HG03175 (cell line): ENCODE measurements at regions not wholly inside any gene's neighbourhood (a gene's known extent, or its start where the extent isn't known, plus 50 kb on each side); places are given as distances from the start of the nearest gene placed in this dataset.
"Not testable (repeated sequence)": the region's sequence is repeated elsewhere in the genome, so short reads cannot be mapped to it uniquely, and the experiment has no call there.

Experiments
- ATAC-seq: cut with Tn5 transposase; IDR thresholded peaks from one replicate; pipeline ENCODE4 v1.9.1; 2021; ENCODE audit warnings: mild to moderate bottlenecking, moderate library complexity; ENCODE audit not compliant: unreplicated experiment

DNA sequence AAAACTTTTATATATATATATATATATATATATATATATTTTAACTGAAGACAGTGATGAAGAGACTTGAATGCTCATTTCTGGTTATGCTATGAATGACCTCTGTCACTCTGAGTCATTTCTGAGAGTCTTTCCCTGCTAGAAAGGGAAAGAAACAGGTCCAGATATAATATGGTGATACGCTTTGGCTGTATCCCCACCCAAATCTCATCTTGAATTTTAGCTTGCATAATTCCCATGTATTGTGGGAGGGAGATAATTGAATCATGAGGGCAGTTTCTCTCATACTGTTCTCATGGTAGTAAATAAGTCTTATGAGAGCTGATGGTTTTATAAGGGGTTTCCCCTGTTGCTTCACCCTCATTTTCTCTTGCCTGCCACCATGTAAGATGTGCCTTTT, 254.1 kb upstream of the IGFBP7 start:
- no peak for ATAC-seq

DNA sequence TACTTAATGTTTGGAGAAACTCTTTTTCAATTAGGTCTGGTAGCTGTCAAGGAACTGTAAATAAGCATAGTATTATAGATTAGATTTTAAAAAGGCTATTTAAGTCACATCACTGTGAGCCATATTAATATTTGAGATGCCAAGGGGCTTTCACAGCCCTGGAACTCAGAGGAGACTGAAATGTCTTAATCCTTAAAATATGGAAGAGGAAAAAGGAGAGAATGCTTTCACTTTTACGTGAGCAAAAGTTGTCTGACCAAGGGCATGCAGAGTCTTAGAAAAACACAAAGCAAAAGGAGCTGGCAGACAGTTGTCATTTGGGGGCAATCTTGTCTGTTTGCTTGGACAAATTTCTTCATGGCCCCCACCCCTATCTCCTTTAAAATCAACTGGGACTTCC, 253.2 kb upstream of the IGFBP7 start:
- no peak for ATAC-seq

DNA sequence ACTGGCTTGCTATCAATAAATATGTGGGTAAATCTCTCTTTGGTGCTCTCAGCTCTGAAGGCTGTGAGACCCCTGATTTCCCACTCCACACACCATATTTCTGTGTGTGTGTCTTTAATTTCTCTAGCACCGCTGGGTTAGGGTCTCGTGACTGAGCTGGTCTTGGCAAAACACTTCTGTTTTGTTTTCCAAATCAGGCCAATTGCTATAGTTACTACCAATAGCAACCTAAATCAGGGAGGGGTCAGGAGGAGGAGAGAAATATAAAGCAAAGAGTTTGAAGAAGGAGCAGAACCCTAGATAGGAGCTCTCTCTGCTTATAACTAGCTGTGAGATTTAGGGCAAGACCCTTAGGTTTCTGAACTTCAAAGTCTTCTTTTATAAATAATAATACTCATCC, 250.5 kb upstream of the IGFBP7 start:
- ATAC-seq: no peak

DNA sequence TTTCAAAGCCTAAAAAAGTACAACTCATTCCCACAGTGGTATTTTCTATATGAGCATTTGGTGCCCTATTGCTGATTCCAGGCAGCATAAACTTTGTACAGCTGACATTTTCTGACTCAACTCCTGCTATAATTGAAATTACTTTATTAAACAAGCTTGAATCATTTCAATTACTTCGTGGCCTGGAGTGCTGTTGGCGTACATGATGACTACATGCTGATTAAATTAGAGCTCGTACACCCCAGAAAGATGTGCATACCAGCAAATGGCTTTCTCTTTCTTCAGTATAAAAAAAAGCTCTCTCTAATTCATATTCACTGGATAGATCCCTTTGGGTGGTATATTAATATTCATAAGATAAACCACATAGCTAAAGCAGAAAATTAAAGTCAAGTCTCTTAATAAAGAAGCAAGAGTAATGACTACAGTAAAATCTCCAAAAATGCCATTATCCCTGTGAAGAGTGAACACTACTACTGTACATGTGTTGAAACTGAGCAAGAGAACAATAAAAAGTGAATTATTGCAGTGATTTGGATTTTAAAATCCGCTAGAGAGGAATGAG, 245.0 kb upstream of the IGFBP7 start:
- no peak for ATAC-seq

DNA sequence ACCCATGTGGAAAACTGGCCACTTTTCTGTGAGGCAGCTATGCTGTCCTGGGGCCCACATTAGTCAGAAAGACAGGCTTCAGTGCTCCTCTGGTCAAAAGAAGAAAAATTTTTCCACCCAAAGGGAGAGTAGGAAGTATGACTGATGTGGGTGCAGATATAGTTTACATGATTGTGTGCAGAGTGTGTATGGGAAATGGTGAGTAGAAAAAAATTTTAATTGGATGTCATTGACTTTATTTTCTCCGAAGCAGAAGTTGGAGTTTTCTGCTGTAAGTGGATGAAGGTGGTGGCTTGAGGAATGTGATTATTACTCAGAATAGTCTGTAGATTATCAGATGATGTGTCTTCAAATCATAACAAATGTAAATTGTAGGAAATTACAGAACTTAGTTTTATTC, 241.5 kb upstream of the IGFBP7 start:
- ATAC-seq: no peak

DNA sequence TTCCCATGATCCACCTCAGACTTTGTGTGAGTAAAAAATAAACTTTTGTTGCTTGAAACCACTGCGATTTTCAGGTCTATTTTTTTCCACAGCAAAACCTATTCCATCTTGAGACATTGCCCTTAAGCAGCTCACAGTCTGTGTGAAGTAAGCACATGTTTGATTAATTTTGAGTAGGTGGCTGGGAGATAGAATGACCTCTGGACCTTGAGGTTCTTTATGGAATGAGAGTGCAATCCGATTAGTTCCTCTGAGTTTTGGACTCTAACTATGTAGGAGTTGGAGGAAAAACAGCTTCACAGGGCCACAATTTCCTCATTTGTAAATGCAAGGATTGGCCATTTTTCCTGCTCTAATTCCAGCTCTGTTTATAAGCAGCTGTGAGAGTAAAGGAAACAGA, 234.1 kb upstream of the IGFBP7 start:
- no peak for ATAC-seq

DNA sequence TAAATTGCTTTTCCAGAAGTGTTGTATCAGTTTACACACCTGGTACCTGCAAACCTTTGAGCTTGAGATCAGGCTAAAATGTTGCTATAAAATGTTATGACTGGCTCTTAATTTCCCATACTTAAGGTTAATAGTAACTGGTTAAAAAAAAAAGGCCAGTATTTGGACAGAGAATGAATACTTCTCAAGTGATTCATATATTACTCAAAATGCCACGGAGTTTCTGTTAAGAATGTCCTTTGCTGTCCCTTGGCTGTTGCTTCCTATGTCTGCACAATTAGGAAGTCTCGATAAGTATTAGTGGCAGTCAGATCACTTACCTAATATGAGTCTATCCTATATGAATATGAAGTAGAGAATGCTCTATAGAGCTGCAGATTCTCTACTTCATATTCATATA, 232.2 kb upstream of the IGFBP7 start:
- ATAC-seq: no peak

DNA sequence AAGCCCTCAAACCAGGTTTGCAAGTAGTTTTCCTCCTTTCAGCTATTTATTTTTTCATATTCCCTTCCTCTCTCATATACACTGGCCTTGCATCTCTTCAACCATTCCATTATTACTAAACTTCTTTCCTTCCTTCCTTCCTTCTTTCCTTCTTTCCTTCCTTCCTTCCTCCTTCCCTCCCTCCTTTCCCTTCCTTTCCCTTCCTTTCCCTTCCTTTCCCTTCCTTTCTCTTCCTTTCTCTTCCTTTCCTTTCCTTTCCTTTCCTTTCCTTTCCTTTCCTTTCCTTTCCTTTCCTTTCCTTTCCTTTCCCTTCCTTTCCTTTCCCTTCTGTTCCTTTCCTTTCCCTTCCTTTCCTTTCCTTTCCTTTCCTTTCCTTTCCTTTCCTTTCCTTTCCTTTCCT, 228.7 kb upstream of the IGFBP7 start:
- not testable (repeated sequence) for ATAC-seq

DNA sequence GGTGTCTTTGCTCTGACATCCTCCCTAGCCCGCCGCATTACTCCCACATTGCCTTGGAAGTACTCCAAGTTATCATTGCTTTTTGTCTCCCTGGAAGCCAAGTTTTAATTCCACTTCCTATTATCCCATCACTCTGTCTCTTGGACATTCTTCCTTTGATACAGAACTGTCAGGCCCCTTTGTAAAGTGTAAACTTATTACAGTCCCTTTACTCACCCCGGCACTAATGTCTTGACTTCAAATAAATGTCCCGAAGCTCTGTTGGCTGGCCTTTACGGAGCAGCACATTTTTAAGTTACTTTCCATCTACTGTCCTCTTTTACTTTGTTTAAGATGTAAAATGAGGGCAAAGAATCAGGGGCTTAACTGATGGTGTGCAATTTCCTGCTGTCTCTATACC, 223.5 kb upstream of the IGFBP7 start:
- no peak for ATAC-seq

DNA sequence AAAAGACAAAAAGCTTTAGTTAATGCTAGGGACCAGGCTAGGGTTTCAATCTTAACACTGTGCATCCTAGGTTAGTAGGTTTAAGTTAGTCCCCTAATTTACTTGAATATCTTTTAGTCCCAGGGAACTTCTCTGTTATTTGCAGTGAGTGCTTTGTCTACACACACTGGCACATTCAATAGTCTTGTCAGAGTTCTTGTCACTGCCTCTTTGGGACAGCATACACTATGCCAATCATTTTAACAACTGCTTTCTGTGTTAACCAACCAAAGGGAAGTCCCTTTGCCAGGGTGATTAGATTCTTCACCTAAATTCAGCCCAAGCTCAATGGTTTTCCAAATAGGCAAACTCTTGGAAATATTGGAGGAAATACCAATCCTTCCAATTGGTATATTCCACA, 221.8 kb upstream of the IGFBP7 start:
- ATAC-seq: no peak

DNA sequence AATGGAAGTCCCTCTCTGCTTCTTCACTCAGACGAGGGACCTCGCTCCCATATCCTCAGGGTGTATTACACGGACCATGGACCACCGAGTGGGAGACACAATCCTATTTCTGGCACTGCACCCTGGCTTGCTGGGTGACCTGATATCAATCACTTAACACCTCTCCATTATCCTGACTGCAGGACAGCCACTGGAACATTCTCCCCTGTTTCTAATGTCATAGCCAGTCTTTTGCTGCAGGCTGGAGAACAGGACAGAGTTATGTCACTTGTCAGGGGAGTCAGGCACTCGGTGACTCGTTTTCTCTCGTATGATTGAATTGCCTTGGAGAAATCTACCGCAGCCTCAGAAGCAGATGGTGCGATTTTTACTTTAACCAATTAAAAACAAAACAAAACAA, 219.1 kb upstream of the IGFBP7 start:
- ATAC-seq: no peak

DNA sequence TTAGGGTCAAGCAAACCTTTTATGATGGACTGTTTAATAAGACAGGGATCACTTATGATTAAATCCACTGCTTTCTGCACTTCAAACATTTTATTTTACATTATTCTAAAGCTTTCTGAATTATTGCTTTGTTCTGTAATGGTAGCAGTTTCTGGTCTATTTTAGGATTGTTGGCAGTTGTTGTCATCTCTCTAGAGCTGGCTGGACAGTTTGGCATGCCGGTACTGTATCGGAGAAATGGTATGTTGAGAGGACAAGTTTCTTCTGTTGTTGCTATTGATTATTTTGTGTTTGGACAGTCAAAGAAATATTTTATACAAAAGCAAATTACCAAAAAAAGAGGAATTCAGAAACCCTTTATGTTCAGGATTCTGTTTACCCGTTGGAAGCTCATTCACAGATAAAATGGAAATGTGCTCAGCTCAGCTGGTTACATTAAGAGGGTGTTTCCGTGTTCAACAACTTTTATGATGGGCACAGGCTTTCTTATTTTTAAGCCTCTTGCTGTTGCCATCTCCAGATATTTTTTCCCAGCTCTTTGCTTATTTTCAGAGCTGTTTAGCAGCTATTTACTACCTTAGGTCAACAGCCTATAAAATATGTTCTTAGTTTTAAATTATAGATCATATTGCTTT, 214.6 kb upstream of the IGFBP7 start:
- ATAC-seq: no peak

DNA sequence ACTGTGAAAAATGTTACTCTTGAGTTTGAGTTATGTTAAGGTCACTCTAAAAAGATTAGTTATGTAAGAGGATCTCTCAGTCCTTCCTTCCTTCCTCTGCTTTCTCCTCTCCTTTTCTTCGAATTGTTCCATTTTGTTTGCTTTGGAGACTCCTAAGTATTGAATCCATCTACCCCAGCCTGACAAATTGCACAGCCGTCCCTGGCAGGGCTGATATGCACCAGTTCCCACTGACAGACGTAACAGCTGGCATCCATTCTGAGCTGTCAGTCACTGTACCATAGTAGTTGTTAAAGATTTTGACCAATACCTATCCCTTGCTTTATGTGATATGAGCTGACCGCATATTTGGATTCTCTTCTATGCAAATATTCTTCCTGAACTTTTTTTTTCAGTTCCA, 210.7 kb upstream of the IGFBP7 start:
- no peak for ATAC-seq

DNA sequence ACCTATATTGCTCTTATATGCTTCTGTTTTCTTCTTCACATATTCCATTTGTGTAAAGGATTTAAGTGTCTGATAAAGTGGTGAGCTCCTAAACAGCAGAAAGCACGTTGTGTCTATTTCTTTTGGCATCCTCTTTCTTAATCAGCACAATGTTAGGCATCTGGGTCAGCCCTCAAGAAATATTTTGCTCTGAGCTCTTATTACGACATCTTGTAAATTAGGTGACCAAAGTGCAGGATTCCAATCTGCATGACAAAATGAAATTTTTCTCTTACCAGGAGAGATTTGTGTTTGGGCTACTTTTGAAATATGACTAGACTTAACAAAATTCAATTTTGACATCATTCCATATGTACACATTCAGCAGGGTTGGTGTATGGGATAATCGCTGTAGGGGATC, 210.0 kb upstream of the IGFBP7 start:
- ATAC-seq: no peak

DNA sequence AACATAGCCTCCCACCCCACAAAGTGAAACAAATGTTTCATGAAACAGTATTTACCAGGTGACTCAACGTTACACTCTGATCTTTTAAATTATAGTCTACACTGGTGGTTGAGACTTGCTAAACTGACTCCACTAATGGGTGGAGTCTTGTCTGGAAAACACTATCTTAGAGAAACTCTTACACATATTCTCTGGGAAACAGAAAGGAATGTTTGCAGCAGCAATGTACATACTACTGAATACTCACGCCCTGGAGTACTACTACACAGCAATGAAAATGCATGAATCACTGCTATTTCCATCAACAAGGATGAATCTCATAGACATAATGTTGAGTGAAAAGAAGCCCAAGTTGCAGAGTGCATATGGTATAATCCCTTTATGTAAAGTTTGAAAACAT, 208.5 kb upstream of the IGFBP7 start:
- ATAC-seq: no peak

DNA sequence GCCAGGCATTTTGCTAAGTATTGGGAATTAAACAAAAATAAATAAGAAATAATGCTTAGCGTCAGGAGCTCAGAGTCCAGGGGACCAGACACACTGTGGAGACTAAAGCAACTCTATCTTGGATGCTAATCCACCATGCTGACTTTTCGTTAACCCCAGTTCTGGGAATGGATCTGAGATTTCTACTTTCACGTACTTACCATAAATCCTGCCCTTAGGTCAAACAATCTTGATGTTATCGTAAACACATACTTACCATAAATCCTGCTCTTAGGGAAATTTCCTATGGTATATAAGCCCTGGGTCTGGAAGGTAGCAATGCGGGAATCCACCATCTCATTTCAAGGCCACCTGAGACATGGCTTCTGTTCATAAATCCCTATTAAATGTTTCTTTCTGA, 204.5 kb upstream of the IGFBP7 start:
- ATAC-seq: no peak

DNA sequence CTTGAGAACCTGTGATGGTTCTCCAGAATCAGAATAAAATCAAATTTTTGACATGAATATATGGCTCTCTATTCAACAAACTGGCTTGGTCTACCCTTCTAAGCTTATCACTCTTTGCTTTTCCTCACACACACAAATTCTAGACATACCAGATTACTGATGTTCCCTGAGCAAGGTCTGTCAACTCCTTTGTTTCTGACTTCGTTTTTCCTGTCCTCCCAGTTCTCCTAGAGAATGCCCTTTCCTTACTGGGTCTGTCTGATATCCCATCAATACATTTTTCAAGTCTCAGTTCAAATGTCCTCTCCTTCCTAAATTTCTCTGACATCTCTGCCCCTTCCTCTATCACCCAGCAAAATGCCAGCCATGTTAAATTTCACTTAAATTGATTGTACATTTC, 202.1 kb upstream of the IGFBP7 start:
- ATAC-seq: no peak

DNA sequence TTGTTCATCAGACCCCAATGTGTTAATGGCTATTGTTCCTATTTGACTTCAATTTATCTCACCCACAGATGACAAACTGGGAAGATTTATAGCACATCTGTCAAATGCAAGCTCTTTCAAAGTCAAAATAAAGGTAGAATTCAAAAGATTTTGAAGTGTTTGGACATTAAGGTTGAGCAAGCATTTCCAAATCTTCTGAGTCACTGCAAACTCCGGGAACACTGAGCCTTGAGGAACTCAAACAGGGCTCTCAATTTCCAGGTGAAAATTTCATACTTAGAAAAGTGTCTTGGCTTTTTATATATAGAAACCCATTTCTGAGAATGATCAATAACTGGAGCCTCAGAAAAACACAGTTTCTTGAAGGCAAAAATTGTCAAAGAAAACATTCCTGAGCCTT, 199.5 kb upstream of the IGFBP7 start:
- no peak for ATAC-seq

DNA sequence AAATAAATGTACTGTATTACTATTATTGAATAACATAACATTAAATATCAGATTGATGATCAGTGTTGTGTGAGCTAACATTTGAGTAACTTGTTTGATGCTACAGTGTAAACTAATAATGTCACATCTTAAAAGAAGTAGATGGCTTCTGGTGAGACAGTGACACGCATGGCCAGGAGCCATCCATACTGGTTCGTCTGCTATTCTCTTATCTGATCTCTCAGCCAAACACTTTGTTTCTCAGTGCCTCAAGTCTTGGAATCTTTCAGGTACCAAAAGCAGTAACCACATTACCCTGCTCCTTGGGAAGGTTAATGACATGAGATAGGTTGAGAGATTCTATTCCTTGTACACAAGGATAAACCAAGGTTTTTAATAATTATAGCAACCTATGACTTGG, 198.1 kb upstream of the IGFBP7 start:
- ATAC-seq: no peak

DNA sequence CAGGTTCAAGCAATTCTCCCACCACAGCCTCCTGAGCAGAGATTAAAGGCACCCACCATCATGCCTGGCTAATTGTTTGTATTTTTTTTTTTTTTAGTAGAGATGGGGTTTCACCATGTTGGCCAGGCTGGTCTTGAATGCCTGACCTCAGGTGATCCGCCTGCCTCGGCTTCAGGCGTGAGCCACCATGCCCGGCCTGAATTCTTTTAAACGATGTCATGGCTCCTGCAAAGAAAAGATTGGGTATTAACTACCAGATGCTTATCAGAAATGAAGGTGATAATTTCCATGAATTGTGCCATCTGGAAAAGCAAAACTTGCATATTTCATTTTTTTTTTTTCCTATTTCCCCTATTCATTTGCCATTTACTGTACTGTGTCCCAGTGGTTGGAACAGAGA, 195.7 kb upstream of the IGFBP7 start:
- no peak for ATAC-seq

DNA sequence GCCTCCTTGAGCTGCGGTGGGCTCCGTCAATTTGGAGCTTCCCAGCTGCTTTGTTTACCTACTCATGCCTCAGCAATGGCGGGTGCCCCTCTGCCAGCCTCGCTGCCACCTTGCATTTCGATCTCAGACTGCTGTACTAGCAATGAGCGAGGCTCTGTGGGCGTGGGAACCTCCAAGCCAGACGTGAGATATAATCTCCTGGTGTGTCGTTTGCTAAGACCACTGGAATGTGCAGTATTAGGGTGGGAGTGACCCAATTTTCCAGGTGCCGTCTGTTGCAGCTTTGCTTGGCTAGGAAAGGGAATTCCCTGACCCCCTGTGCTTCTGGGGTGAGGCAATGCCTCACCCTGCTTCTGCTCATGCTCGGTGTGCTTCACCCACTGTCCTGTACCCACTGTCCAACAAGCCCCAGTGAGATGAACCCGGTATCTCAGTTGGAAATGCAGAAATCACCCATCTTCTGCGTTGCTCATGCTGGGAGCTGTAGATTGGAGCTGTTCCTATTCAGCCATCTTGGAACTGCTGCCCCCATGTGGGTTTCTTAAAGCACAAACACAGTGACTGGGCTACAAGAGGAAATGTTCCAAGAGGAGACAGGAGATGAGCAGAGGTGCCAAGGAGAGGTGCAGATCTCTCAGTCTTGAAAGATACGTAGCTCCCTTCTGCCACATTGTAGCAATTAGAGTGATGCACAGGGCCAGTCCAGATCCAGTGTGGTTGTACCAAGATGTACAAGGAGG, 193.0 kb upstream of the IGFBP7 start:
- ATAC-seq: no peak

DNA sequence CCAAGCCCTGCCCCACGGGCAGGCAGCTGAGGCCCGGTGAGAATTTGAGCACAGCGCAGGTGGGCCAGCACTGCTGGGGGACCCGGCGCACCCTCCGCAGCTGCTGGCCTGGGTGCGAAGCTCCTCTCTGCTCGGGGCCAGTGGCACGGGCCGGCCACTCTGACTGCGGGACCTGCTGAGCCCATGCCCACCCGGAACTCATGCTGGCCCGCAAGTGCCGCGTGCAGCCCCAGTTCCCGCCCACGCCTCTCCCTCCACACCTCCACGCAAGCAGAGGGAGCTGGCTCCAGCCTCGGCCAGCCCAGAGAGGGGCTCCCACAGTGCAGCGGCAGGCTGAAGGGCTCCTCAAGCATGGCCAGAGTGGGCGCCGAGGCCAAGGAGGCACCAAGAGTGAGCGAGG, 190.1 kb upstream of the IGFBP7 start:
- ATAC-seq: not testable (repeated sequence)

DNA sequence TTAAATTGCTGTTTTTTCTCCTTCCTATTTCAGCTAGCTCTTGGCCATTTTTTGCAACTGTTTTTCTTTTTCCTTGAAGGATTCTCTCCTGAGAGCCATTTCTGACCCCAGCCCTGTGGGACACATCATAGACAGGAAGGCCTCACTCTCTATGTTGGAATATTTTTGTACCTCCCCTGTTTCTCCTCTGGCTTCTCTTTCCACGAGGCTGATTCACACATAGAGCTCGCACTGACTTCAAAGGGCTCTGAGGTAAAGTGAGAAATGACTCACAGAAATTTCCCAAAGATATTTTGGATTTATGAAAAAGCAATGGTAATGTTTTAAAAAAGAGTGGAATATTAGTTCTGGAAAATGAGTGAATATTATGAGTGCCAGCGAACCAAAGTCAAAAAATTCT, 181.7 kb upstream of the IGFBP7 start:
- no peak for ATAC-seq
